ENCODE measurements at regions not wholly inside any gene's neighbourhood (a gene's known extent, or its start where the extent isn't known, plus 50 kb on each side); places are given as distances from the start of the nearest gene placed in this dataset.

DNA sequence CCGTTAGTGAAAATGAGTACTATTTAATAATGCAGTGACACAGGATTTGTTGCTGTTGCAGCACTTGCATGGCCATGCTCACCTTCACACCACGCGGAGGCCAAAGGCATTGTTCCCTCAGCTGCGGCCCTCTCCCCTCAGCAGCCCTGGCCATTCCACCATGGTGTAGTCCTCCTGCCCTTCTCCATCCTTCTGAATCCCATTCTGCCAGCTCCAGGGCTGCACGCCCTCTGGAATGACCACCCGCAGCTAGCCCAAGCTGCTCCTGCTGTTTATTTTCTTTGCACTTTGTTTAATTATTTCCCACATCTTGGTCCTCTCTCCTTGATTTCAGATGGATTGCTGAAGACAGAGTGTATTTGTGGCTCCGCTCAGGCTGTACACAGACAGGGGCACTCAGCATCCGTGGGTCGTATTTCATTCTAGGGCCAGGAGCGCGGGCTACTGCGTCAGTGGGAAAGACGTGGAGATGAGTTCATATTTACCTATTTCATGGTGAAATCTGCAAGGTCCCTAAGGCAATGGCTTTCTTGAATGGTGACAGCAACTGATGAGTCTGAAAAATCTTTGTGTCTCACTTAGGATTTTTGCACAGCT, 81.4 kb upstream of the DUSP22 start:
- 69 to 72% methylated on average over 13 of the region's 13 CpGs for WGBS, 2 donors
- DNase-seq = no peak
- intact Hi-C loops (cut with DNase I) = no loop called here
- peaks cover 0 to 14% (median 0%) of the 10 kb centered on the region in 3 donors for H3K27me3 ChIP-seq
- TF ChIP-seq EP300 (IDR thresholded peaks at IDR 0.05) (no peak), POLR2AphosphoS5 (IDR thresholded peaks at IDR 0.05) (no peak), POLR2A (IDR thresholded peaks at IDR 0.05) (no peak)
- TF ChIP-seq, protein P1, sequence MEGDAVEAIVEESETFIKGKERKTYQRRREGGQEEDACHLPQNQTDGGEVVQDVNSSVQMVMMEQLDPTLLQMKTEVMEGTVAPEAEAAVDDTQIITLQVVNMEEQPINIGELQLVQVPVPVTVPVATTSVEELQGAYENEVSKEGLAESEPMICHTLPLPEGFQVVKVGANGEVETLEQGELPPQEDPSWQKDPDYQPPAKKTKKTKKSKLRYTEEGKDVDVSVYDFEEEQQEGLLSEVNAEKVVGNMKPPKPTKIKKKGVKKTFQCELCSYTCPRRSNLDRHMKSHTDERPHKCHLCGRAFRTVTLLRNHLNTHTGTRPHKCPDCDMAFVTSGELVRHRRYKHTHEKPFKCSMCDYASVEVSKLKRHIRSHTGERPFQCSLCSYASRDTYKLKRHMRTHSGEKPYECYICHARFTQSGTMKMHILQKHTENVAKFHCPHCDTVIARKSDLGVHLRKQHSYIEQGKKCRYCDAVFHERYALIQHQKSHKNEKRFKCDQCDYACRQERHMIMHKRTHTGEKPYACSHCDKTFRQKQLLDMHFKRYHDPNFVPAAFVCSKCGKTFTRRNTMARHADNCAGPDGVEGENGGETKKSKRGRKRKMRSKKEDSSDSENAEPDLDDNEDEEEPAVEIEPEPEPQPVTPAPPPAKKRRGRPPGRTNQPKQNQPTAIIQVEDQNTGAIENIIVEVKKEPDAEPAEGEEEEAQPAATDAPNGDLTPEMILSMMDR (IDR thresholded peaks at IDR 0.05) = no peak
- no peak overlapping the region for H3K27ac ChIP-seq
- H3K9me3 ChIP-seq = no peaks in the 10 kb centered on the region
- H3K4me1 ChIP-seq = no peaks in the 10 kb centered on the region
- H3K36me3 ChIP-seq = no peaks in the 10 kb centered on the region
- H3K4me3 ChIP-seq = no peak overlapping the region

DNA sequence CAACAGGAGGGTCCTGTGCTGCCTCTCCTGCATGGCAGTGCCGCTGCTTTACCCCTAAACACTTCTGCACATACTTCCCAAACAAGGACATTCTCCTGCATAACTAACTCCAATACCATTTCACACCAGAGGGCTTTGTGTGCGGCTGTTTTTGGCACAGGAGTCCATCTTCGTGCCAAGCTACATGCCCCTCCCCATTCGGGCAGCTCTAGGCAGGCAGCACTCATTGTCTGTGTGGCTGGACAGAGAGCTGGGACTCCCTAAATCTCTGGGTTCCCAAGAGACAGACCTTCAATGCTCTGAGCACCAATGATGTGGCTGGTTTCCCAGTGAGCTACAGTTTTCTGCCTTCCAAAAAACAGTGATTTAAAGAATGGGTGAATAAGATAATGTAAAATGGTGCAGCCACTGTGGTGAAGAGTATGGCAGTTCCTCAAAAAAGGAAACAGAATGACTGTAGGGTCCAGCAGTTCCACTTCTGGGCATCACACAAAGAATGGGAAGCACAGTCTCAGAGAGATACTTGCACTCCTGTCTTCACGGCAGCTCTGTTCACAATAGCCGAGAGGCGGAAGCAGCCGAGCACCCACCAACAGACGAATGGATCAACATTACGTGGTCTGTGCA, 80.3 kb upstream of the DUSP22 start:
- no peaks in the 10 kb centered on the region for H3K36me3 ChIP-seq
- H3K27me3 ChIP-seq = peaks cover 0 to 14% (median 0%) of the 10 kb centered on the region in 3 donors

DNA sequence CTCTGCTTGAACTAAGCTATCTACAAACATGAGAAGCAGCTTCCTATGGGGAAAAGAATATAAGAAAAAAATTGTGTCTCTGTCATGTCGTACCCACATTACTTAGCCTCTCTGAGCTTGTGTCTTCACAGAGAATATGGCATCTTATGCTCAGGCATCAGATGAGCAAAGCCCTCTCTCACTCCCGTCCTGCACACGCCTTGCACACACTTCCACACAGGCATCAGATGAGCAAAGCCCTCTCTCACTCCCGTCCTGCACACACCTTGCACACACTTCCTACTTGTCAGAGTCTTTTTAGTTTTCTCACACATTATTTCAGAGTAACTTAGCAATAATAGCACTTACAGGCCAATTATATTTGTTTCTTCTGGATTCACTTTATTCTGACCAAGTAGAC, 79.0 kb upstream of the DUSP22 start:
- WGBS, 2 donors = 79 to 86% methylated on average over 4 of the region's 4 CpGs
- Histone ChIP-seq H3K27me3 (peaks cover 0 to 14% (median 0%) of the 10 kb centered on the region in 3 donors), H3K4me1 (no peaks in the 10 kb centered on the region), H3K9me3 (no peaks in the 10 kb centered on the region), H3K36me3 (no peaks in the 10 kb centered on the region), H3K4me3 (no peak overlapping the region), H3K27ac (no peak overlapping the region)
- TF ChIP-seq POLR2A (IDR thresholded peaks at IDR 0.05) = no peak
- TF ChIP-seq, protein P1 (IDR thresholded peaks at IDR 0.05) = no peak
- no peak for TF ChIP-seq EP300 (IDR thresholded peaks at IDR 0.05)
- TF ChIP-seq POLR2AphosphoS5 (IDR thresholded peaks at IDR 0.05) = no peak
- no peak for DNase-seq
- intact Hi-C loops (cut with DNase I) = no loop called here

More for the DNA sequence above, 80.3 kb upstream of the DUSP22 start:
- intact Hi-C loops (cut with DNase I) = no loop called here
- Histone ChIP-seq H3K4me1 (no peaks in the 10 kb centered on the region), H3K4me3 (no peak overlapping the region), H3K27ac (no peak overlapping the region), H3K9me3 (no peaks in the 10 kb centered on the region)
- TF ChIP-seq, protein P1 (IDR thresholded peaks at IDR 0.05) = no peak
- TF ChIP-seq POLR2AphosphoS5 (IDR thresholded peaks at IDR 0.05) = no peak
- no peak for TF ChIP-seq EP300 (IDR thresholded peaks at IDR 0.05)
- TF ChIP-seq POLR2A (IDR thresholded peaks at IDR 0.05) = no peak
- no peak for DNase-seq
- WGBS, 2 donors = 83 to 90% methylated on average over 10 of the region's 10 CpGs

DNA sequence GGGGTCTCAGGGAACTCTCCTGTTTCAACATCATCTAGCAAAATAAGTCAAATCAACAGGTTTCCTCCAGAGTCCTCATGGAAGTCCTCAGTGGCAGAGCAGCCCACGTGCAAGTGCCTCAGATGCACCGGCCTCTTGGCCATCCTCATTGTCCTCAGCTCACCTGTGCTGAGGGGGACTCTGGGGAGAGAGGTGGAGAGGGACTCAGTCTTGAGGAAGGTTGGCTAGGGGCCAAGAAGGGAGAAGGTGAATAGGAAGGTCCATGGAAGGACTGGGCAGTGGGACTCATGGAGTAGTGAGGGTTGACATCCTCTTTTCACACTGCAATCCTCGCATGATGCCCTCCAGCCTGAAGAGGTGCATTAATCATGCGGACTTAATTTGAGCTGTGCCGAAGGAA, 77.9 kb upstream of the DUSP22 start:
- intact Hi-C loops (cut with DNase I) = no loop called here
- H3K27ac ChIP-seq = no peak overlapping the region
- no peak for DNase-seq
- 94 to 98% methylated on average over 5 of the region's 5 CpGs for WGBS, 2 donors
- TF ChIP-seq, protein P1 (IDR thresholded peaks at IDR 0.05) = no peak
- TF ChIP-seq POLR2AphosphoS5 (IDR thresholded peaks at IDR 0.05) (no peak), POLR2A (IDR thresholded peaks at IDR 0.05) (no peak), EP300 (IDR thresholded peaks at IDR 0.05) (no peak)
- H3K4me3 ChIP-seq = no peak overlapping the region
- no peaks in the 10 kb centered on the region for H3K9me3 ChIP-seq
- no peaks in the 10 kb centered on the region for H3K36me3 ChIP-seq
- H3K27me3 ChIP-seq = peaks cover 0 to 14% (median 0%) of the 10 kb centered on the region in 3 donors
- no peaks in the 10 kb centered on the region for H3K4me1 ChIP-seq

All from sigmoid colon (tissue), 6 donors.